Epithelial cell of proximal tubule (primary cell): ENCODE measurements at regions not wholly inside any gene's neighbourhood (a gene's known extent, or its start where the extent isn't known, plus 50 kb on each side); places are given as distances from the start of the nearest gene placed in this dataset.

ENCODE experiments used
- DNase-seq: peaks from one replicate; pipeline ENCODE4 v3.0.0-alpha.2; 2011; ENCODE audit warnings: low read depth
- H3K4me3 ChIP-seq: 2 replicates; pipeline ENCODE4 v1.5.1; 2011; ENCODE audit warnings: low read depth, mild to moderate bottlenecking, low read length
- TF ChIP-seq, protein P1 (sequence below): conservative IDR thresholded peaks from 2 replicates; pipeline ENCODE4 v1.5.1; 2012; ENCODE audit warnings: low read depth, mild to moderate bottlenecking, low read length

DNA sequence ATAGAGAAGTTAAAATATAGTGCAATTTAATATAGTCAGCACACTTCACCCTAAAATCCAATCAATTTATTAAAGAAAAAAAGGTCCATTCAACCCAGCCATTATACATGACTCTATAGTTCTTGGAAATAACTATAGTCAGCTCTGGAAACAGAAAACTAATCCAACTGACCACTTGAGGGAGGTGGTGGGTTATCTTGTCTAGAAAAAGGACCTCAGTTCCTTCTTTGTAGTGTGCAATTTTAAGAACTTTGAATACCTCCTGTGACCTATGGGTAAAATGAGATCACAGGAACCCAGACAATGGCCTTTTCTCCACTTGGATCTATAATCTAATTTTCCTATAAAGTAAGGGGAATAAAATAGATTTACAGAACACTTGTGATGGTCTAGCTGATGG is 163.6 kb upstream of the CENPW start:
- TF ChIP-seq, protein P1, sequence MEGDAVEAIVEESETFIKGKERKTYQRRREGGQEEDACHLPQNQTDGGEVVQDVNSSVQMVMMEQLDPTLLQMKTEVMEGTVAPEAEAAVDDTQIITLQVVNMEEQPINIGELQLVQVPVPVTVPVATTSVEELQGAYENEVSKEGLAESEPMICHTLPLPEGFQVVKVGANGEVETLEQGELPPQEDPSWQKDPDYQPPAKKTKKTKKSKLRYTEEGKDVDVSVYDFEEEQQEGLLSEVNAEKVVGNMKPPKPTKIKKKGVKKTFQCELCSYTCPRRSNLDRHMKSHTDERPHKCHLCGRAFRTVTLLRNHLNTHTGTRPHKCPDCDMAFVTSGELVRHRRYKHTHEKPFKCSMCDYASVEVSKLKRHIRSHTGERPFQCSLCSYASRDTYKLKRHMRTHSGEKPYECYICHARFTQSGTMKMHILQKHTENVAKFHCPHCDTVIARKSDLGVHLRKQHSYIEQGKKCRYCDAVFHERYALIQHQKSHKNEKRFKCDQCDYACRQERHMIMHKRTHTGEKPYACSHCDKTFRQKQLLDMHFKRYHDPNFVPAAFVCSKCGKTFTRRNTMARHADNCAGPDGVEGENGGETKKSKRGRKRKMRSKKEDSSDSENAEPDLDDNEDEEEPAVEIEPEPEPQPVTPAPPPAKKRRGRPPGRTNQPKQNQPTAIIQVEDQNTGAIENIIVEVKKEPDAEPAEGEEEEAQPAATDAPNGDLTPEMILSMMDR = peak; percentile 60
- no peak for DNase-seq
- no peak overlapping the region for H3K4me3 ChIP-seq

DNA sequence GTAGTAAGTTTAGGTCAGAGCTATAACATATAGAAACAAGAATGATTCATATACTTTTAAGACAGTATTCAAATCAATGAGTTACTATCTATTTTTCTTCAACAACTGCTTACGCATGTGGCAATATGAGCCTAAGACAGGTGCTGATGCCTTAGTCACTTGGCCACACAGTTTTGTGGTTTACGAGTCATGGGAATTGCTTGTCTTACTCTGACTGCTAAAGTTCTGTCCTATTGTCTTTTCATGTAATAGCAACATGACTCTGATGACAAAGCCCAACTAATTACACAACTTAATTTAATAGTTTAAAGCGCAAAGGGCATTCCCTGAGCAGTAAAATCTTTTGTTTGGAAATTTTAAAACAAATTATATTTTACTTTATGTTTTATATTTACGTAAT is 159.3 kb upstream of the CENPW start:
- no peak overlapping the region for H3K4me3 ChIP-seq
- TF ChIP-seq, protein P1 = no peak
- DNase-seq = peak; percentile 96

DNA sequence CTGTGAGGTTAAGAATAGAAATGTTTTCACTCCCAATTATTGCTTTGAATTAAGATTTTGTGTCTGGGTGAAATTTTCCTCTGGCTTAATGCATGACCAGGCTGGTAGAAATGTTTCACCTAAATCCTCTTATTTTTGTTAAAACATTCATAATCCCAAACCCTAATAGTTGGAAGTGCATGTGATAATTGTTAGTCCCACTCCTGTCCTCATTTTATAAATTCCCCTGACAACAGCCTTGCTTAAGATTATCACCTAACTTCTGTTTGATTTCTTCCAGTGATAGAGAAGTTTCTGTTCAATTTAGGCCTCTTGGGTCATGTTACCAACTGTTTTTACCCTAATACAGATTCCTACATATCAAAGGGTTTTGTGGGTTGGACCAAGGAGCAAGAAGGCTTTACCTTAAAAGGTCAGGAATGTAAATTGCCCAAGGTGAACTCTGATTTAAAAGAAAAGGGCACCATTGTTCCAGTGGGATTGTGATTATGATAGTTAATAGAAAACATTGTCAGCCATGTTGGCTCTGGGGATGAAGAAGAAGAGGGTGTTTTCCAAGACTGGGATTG is 158.7 kb upstream of the CENPW start:
- DNase-seq = no peak
- no peak overlapping the region for H3K4me3 ChIP-seq
- TF ChIP-seq, protein P1 = no peak

DNA sequence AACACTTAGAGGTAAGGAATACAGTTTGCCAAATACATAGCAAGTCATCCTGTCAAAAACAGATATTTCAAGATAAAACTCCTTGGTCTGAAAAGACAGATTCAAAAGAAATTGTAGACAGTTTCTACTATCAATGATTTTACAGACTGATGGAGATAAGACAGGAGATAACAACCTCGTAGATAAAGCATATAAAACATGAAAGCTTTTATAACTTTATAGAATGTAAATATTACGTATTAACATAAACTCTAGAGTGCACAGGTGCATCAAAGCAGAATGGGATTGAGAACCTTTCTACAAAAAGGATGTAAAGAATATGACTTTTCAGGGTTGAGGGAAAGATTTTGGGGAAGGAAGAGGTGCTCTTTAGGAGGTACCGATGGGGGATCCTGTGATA is 158.0 kb upstream of the CENPW start:
- no peak for DNase-seq
- TF ChIP-seq, protein P1 = no peak
- no peak overlapping the region for H3K4me3 ChIP-seq

DNA sequence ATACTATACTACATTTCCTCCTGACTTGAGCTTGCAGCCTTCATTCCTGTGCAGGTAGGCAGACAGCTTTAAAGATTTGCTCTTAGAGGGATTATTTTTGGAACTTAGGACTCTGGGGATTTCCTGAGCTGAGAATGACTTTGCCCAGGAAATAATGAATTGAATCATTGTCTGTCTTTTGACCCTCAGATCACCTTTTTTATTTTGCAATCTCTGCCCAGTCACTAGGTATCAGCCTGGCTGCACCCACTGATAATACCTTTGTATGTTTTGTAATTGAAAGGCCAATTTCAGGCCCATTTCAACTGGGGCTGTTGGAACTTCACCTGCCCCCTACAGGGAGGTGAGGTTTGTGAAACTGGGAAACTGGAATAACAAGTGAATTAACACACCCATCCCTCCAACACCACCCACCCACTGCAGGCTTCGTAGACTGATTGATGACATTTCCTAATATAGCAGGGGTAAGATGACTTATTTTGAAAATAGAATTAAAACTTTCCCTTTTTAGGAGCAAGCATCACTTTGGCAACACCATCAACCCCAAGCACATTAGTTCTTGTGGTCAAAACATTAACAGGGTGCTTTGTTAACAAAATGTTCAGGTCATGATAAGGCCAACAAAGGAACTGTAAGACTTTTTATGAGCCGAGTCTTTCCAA is 157.1 kb upstream of the CENPW start:
- TF ChIP-seq, protein P1 = peak; percentile 7
- DNase-seq = peak; percentile 61
- no peak overlapping the region for H3K4me3 ChIP-seq

DNA sequence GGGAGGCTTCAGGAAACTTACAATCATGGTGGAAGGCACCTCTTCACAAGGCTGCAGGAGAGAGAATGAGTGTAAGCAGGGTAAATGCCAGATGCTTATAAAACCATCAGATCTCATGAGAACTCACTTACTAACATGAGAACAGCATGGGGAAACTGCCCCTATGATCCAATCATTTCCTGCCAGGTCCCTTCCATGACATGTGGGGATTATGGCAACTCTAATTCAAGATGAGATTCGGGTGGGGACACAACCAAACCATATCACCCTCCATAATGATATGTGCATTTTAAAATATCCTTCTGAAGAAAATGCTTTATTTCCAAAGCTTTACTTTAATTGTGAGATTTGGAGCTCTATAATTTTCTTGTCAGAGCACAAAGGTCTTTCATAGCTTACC is 154.1 kb upstream of the CENPW start:
- DNase-seq = no peak
- H3K4me3 ChIP-seq = no peak overlapping the region
- TF ChIP-seq, protein P1 = no peak
